ENCODE measurements at regions not wholly inside any gene's neighbourhood (a gene's known extent, or its start where the extent isn't known, plus 50 kb on each side); places are given as distances from the start of the nearest gene placed in this dataset.

DNA sequence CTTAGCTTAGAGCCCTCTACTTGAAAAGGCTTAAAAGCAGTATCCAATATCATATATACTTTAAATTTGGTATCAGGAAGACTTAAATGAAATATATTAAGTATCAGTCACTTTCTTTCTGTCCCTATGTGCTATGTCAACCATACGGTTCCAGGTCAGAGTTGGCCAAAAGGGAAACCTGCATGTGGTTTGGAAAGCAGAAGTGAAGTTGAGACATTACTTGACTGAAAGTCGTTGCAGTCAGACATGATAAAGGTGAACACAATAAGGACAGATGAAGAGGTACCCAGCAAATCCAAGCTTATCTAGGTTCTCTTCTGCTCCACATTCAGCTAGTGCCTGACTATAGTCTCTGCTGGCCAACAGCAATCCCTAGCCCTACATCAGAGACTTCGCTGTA is 336.8 kb downstream of the KCNA4 start:
- H3K9me2 ChIP-seq (replicated peaks; ENCODE audit: insufficient read depth, low read length), result no peaks in the 10 kb centered on the region
- no peaks in the 10 kb centered on the region for H3K79me2 ChIP-seq (ENCODE audit: insufficient read depth, low read length)
- H3K4me3 ChIP-seq (ENCODE audit: insufficient read depth, low read length, poor library complexity, severe bottlenecking), result no peak overlapping the region
- H3K36me3 ChIP-seq (ENCODE audit: low read length), result no peaks in the 10 kb centered on the region
- H3K27ac ChIP-seq (ENCODE audit: low read depth, low read length), result no peak overlapping the region
- no peak overlapping the region for H2AFZ ChIP-seq (ENCODE audit: low read depth, low read length, severe bottlenecking)
- H4K20me1 ChIP-seq (ENCODE audit: low read depth, low read length), result no peaks in the 10 kb centered on the region
- no peaks in the 10 kb centered on the region for H3K9me3 ChIP-seq (ENCODE audit: insufficient read depth, low read length)
- no peaks in the 10 kb centered on the region for H3K27me3 ChIP-seq (ENCODE audit: low read length)
- no peaks in the 10 kb centered on the region for H3F3A ChIP-seq (ENCODE audit: insufficient read depth)
- H3K9ac ChIP-seq (ENCODE audit: low read length), result no peak overlapping the region
- no peak overlapping the region for H3K4me2 ChIP-seq (ENCODE audit: low read depth, low read length, poor library complexity, severe bottlenecking)
- TF ChIP-seq, protein P1, sequence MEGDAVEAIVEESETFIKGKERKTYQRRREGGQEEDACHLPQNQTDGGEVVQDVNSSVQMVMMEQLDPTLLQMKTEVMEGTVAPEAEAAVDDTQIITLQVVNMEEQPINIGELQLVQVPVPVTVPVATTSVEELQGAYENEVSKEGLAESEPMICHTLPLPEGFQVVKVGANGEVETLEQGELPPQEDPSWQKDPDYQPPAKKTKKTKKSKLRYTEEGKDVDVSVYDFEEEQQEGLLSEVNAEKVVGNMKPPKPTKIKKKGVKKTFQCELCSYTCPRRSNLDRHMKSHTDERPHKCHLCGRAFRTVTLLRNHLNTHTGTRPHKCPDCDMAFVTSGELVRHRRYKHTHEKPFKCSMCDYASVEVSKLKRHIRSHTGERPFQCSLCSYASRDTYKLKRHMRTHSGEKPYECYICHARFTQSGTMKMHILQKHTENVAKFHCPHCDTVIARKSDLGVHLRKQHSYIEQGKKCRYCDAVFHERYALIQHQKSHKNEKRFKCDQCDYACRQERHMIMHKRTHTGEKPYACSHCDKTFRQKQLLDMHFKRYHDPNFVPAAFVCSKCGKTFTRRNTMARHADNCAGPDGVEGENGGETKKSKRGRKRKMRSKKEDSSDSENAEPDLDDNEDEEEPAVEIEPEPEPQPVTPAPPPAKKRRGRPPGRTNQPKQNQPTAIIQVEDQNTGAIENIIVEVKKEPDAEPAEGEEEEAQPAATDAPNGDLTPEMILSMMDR (IDR thresholded peaks at IDR 0.05; ENCODE audit: insufficient read depth, low read length, poor library complexity, severe bottlenecking), result no peak
- TF ChIP-seq EZH2phosphoT487 (conservative IDR thresholded peaks at IDR 0.05; ENCODE audit: low read length), result no peak

DNA sequence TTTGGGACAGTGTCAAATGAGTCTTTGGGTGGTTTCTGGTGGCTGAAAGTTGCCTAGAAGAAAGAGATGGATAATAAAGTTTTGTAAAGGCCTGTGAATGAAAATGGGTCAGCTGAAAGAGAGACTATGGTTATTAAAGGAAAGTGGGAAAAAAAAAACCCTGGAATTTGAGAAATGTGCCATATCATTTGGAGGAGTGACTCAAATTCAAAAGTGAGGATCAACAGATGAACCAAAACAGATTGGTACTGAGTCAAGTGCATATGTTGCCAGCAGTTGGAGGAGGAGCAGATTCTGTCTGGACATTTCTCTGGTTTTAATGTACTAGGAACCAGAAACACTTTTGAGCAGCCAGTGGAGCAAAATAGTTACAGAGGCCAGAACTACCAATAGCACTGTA is 339.8 kb downstream of the KCNA4 start:
- no peaks in the 10 kb centered on the region for H4K20me1 ChIP-seq (ENCODE audit: low read depth, low read length)
- no peak overlapping the region for H3K9ac ChIP-seq (ENCODE audit: low read length)
- H3K79me2 ChIP-seq (ENCODE audit: insufficient read depth, low read length), result no peaks in the 10 kb centered on the region
- no peaks in the 10 kb centered on the region for H3K9me2 ChIP-seq (replicated peaks; ENCODE audit: insufficient read depth, low read length)
- H3K27me3 ChIP-seq (ENCODE audit: low read length), result no peaks in the 10 kb centered on the region
- no peak for TF ChIP-seq EZH2phosphoT487 (conservative IDR thresholded peaks at IDR 0.05; ENCODE audit: low read length)
- TF ChIP-seq, protein P1 (IDR thresholded peaks at IDR 0.05; ENCODE audit: insufficient read depth, low read length, poor library complexity, severe bottlenecking), result no peak
- no peak overlapping the region for H2AFZ ChIP-seq (ENCODE audit: low read depth, low read length, severe bottlenecking)
- no peaks in the 10 kb centered on the region for H3K9me3 ChIP-seq (ENCODE audit: insufficient read depth, low read length)
- no peaks in the 10 kb centered on the region for H3F3A ChIP-seq (ENCODE audit: insufficient read depth)
- H3K36me3 ChIP-seq (ENCODE audit: low read length), result no peaks in the 10 kb centered on the region
- no peak overlapping the region for H3K4me3 ChIP-seq (ENCODE audit: insufficient read depth, low read length, poor library complexity, severe bottlenecking)
- no peak overlapping the region for H3K27ac ChIP-seq (ENCODE audit: low read depth, low read length)
- H3K4me2 ChIP-seq (ENCODE audit: low read depth, low read length, poor library complexity, severe bottlenecking), result no peak overlapping the region

DNA sequence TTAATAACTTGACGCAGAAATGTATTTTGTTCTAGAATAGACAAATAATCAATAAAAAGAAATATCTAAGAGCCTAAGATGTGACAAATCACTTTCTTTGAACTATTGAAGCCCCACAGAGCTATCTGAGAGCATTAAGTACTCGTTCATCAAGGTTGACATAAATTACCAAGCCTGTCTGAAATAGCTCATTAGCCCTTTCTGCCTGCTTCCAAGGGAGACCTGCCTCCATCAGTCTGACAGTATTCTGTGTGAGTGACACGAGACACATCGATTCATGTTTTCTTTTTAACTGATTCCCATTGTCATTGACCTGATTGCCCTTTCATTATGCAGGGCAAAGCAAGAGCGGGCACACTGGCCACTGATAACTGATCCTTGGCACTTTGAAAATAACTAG is 347.5 kb downstream of the KCNA4 start:
- H3K9me2 ChIP-seq (replicated peaks; ENCODE audit: insufficient read depth, low read length), result no peaks in the 10 kb centered on the region
- TF ChIP-seq, protein P1 (IDR thresholded peaks at IDR 0.05; ENCODE audit: insufficient read depth, low read length, poor library complexity, severe bottlenecking), result no peak
- TF ChIP-seq EZH2phosphoT487 (conservative IDR thresholded peaks at IDR 0.05; ENCODE audit: low read length), result no peak
- H3K27ac ChIP-seq (ENCODE audit: low read depth, low read length), result no peak overlapping the region
- no peak overlapping the region for H3K4me3 ChIP-seq (ENCODE audit: insufficient read depth, low read length, poor library complexity, severe bottlenecking)
- no peaks in the 10 kb centered on the region for H3F3A ChIP-seq (ENCODE audit: insufficient read depth)
- no peaks in the 10 kb centered on the region for H3K27me3 ChIP-seq (ENCODE audit: low read length)
- H3K9ac ChIP-seq (ENCODE audit: low read length), result no peak overlapping the region
- no peaks in the 10 kb centered on the region for H4K20me1 ChIP-seq (ENCODE audit: low read depth, low read length)
- H3K4me2 ChIP-seq (ENCODE audit: low read depth, low read length, poor library complexity, severe bottlenecking), result no peak overlapping the region
- H3K79me2 ChIP-seq (ENCODE audit: insufficient read depth, low read length), result no peaks in the 10 kb centered on the region
- H2AFZ ChIP-seq (ENCODE audit: low read depth, low read length, severe bottlenecking), result no peak overlapping the region
- H3K36me3 ChIP-seq (ENCODE audit: low read length), result no peaks in the 10 kb centered on the region
- no peaks in the 10 kb centered on the region for H3K9me3 ChIP-seq (ENCODE audit: insufficient read depth, low read length)

Measured in SU-DHL-6 (cell line).